ENCODE measurements at regions not wholly inside any gene's neighbourhood (a gene's known extent, or its start where the extent isn't known, plus 50 kb on each side); places are given as distances from the start of the nearest gene placed in this dataset.
"Not testable (repeated sequence)": the region's sequence is repeated elsewhere in the genome, so short reads cannot be mapped to it uniquely, and the experiment has no call there.

DNA sequence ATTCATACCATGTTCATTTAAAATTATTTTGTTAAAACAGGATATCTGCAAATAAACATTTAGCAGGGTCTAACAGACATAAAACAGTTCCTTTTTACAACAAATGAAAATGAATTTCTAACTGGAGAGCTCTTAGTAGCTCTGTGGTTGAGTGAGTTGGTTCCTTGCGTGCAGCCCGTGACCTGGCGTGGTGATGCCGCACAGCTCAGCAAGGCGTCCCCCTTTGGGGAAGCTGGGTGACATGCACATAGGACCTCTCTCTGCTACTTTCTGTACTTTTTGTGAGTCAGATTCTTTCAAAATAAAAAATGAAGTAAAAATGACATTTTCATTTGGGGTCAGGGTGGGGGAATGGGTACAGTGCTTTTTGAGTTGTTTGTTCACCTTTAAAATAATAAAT, 75.9 kb downstream of the NPIPB11 start:
- DNase-seq (ENCODE audit: low read depth in 2 of 2), result not testable (repeated sequence)

DNA sequence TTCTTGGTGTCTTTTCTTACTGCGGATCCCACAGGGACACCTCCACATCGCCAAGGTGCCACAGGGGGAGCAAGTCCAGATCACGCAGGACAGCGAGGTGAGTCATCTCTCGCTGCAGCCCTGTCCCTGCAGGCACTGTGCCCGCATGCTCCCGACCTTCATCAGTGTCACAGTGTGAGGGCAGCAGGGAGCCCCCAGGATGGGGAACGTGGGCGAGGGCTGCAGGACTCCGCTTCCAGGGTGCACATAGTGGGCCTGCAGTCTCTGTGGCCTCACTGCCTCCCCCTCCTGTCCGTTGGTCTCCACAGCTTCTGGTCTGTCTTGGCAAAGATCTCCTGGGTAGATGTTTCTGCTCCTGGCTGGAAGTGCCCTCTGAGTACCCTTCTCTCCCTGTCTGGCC, 78.0 kb downstream of the NPIPB11 start:
- not testable (repeated sequence) for DNase-seq (ENCODE audit: low read depth in 2 of 2)

DNA sequence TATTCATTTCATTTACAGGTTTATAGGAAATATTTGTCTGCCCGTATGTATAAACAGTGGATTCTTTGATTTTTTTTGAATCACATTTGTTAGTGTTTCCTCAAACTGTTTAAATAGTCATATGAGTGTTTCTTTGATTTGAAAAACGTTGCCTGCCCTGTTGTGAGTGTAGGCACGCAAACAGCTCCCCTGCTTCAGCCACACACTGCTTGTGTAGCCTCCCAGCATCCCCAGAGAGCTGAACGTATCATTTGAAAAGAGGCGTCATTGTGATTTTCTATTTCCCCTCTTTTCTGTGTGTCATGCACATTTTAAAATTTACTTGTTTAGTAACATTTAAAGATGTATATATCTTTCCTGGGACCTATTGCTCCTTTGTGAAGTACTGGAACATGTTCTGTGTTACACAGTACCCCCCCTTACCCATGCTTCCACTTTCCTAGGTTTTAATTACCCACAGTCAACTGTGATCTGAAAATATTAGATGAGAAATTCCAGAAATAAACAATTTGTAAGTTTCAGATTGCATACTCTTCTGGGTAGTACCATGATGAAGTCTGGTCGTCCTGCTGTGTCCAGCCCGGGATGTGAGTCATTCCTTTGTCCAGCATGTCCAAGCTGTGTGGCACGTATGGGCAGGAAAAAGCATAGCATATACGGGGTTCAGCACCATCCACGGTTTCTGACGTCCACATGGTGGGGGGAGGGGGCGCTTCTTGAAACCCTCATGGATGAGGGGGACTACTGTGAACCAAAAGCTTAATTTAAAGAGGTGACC, 78.7 kb downstream of the NPIPB11 start:
- not testable (repeated sequence) for DNase-seq (ENCODE audit: low read depth in 2 of 2)

DNA sequence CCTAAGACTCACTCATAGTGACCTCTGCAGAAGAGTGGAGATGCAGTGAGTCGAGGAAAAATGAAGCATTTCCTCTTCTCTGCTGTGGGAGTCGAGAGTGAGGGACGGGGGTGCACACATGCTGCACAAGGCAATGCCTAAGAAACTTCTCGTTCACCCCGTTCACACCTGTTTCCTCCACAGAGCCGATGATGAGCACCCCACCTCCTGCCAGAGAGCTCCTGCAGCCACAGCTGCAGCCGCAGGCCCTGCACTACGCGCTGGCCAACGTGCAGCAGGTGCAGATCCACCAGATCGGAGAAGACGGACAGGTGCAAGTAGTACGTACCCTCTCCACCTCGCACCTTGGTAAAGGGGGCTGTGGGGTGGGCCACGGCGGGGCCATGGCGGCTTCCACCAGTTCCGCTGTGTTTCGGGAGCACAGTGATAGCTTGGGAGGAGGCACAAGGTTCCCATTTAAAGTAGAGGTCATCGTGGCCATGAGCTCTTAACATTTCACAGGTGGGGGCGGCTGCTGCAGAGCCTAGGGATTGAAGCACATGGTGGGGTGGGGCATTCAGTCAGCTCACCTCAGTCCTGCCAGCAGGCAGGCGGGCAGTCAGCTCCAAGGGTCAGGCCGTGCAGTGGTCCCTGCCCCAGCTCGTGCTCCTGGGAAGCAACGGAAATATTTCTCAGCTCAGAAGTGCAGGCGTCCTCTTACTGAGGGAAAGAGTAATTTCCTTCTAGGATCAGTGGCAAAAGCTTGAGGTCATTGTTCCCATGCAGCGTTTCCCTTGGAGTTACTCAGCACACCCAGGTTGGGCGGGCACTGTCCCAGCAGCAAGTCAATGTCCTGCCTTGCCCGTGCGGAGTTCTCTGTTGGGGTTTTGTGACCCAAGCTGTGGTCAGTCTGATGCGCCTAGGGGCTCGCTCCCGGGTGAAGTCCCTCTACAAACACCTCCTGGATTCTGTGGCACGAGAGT, 80.1 kb downstream of the NPIPB11 start:
- not testable (repeated sequence) for DNase-seq (ENCODE audit: low read depth in 2 of 2)

DNA sequence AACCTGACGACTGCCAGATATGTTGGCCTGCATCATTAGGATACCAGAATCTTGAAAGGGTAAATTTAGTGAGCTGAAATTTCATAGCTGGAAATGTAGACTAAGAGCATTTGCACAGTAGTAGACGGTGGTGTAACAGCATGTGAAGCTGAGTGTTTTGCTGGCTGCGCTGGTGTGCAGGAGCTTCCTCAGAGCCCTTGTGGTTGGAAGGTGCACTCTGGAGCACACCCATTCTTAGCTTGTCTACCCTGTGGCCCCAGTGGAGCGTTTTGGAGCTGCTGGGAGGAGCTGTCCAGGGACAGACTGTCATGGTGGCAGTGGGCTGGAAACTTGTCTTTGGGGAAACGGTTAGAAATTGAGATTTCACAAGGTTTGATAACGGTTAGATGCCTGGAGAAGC, 82.8 kb downstream of the NPIPB11 start:
- DNase-seq (ENCODE audit: low read depth in 2 of 2), result not testable (repeated sequence)

DNA sequence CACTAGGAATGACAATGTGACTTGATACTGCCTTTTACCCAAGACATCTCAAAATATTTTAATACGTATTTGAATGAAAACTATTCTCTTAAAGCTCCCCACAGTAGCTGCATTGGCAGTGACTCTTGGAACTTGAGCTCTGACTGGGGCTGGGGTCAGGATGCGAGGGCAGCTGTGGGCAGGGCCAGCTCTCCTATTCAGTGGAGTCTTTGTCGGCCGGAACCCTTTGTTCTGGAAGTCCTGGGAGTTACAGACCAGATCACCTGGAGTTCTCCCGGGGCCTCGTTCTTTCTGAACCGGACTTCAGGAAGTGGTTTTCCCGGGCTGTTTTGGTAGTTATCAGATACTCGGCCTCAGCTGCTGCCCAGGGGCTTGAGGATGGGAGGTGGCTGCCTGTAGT, 84.9 kb downstream of the NPIPB11 start:
- DNase-seq (ENCODE audit: low read depth in 2 of 2), result no peak

DNA sequence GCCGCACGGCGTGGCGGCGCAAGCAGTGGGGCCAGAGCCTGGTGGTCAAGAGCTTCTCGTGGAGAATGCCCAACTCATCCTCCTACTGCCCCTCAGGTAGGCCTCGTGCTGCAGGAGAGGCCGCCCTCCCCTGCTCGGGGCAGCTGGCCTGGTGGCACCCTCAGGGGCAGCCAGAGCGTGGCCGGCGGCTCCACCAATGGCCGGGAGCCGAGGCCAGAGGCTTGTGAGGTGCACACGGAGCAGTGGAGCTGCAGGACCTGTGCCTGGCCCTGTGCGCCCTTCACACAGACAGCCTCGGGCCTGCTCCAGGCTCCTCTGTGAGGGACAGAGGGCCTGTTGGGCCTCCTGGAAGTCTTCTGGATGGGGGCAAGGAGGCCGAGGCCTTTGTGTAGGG, 85.5 kb downstream of the NPIPB11 start:
- no peak for DNase-seq (ENCODE audit: low read depth in 2 of 2)

DNA sequence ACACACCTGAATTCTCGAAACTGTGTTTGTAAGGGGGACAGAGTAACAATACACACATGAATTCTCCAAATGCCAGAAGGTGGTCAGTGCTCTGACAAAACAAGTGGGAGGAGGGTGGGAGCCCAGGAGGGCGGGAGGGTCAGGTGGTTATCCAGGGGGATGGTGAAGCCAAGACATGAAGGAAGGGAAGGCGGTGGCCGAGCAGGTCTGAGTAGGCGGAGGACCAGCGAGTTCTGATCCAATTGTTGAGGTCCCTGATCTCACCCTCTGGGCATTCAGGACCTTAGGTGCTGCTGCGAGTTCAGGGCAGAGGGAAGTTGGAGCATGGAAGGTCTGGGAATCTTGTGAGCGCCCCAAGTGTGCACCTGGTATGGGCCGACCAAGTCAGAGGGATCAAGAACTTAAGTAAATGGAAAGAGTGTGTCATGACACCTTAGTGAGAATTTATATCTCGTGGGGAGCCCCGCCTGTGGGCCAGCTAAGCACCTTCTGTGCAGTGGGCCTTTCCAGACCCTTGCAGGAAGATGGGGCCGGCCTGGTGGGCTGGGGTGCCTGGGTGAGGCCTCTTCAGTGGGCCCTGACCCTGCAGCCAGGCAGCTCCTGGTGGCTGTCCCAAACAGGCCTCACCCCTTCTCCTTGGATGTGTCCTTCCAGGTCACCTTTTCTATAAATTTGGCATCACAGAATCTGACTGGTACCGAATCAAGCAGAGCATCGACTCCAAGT, 86.1 kb downstream of the NPIPB11 start:
- no peak for DNase-seq (ENCODE audit: low read depth in 2 of 2)

DNA sequence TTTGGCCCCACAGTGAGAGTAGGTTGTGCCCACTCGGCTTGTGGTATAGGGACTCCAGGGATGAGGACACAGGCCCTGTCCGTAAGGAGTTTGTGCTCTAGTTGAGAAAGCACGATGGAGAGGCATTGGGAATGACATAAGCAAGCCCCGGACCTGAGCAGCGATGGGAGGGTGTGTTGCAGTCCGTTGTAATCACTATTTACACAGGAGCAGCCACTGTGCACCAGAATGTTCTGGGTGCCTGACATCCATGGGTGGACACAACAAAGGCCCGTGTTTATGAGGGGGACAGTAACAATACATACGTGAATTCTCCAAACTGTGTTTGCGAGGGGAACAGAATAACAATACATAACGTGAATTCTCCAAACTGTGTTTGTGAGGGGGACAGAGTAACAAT, 86.8 kb downstream of the NPIPB11 start:
- no peak for DNase-seq (ENCODE audit: low read depth in 2 of 2)

DNA sequence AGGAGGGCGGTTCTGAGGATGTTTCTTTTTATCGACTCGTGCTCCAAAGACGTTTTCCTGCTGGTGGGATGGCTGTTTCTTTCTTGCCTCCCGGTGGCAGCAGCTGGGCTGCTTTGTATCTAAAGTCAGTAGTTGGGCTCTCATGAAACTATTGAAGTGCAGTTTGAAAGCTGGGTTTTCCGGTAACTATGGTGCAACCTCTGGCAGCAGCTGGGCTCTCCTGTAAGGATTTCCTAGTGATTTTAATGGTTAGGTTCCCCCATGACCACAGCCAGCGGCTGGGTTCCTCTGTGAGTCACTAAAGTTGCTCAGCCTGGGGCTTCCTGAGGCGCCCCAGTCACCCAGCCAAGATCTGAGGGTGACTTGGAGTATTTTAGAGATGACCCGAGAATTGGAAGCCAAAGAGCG, 87.9 kb downstream of the NPIPB11 start:
- not testable (repeated sequence) for DNase-seq (ENCODE audit: low read depth in 2 of 2)

DNA sequence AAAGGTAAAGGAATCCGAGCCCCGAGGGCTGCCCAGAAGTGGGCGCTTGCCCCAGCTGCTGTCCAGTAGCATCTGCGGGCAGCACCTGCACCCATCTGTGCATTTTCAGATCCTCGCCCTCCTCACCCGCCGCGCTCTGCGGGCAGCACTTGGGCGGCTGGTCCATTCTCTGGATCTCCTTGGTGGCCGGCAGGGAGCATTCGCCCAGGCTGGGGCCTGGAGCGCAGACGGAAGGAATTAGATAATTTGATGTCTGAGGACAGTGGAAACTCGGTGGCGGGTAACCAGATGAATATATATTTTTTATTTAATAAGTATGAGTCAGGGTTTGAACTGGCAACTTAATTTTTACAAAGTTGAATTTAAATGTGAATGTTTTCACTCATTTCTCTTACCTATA, 88.5 kb downstream of the NPIPB11 start:
- DNase-seq (ENCODE audit: low read depth in 2 of 2), result no peak

DNA sequence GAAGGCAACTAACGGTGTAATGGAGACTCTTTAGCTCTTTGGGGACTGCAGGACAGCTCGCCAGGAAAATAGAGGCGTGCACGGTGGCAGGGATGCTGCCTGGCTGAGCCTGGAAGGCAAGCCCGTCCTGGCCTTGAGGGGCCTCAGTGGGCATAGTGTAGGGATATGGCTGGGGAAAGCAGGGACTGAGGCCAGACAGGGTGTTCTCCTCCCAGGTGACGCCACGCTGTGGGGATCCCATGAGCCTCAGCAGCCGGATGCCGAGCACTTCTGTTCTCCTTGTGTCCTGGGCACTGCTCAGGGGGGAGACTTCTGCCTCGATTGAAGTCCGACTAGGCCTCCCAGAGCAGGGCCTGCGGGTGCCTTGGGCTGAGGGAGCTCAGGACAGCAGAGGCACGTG, 89.2 kb downstream of the NPIPB11 start:
- no peak for DNase-seq (ENCODE audit: low read depth in 2 of 2)

DNA sequence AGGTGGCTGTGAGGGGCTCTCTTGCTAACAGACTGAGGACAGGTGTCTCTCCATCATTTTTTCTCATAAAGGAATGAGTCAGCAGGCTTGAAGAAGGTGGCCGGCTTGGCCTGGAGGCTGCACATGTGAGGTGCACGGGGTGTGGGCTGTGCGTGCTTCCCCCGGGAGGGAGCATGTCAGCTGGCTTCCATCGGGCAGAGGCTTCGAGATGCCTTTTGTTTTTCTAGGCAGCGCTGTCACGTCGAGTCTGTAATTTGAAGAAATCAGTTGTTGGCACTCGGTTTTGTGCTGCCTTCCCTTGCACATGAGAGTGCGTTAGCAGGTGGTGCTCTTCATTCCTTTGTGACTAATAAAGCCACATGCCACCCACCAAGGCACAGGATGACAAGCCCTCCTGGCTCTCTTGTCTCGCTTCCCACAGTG, 89.7 kb downstream of the NPIPB11 start:
- DNase-seq (ENCODE audit: low read depth in 2 of 2), result no peak

DNA sequence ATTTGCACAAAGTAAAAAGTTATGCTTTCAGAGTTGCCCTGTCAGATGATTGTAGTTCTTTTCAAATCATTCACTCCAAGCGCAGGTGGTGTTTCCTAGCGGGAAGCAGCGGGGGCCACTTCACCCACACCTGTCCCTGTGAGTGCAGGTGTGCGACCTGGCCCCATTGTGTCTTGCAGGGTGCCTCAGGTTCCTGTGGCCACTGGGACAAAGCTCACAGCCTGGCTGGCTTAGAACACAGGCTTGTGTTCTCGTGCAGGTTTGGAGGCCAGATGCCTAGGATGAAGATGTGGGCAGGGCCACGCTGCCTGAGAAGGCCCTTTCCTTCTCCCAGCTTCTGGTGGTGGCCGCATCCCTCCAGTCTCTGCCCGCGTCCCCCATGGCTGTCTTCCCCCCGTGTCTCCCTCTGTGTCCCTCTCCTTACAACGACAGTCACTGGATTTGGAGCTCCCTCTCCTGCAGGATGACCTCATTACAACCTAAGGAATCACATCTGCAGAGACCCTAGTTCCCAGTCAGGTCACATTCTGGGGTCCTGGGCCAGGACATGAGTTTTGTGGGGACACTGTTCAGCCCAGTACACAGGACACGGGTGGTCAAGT, 90.5 kb downstream of the NPIPB11 start:
- no peak for DNase-seq (ENCODE audit: low read depth in 2 of 2)

DNA sequence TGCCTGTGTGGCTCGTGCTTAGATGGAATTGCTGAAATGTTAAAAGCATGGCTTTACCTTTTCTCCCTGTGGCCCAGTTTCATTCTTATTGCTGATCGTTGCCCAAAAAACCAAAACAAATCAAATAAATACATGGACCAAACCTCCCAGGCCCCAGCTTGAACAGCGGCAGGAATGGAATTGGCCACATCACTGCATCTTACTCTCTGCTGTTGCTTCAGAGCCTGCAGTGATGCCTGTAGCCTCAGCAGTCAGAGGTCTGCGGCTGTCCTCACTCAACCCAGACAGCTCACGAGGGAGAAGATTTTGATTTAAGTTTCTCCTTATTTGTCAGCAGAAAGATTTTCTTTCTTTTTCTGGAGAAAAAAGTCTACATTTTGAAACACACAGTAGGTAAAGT, 91.5 kb downstream of the NPIPB11 start:
- no peak for DNase-seq (ENCODE audit: low read depth in 2 of 2)

DNA sequence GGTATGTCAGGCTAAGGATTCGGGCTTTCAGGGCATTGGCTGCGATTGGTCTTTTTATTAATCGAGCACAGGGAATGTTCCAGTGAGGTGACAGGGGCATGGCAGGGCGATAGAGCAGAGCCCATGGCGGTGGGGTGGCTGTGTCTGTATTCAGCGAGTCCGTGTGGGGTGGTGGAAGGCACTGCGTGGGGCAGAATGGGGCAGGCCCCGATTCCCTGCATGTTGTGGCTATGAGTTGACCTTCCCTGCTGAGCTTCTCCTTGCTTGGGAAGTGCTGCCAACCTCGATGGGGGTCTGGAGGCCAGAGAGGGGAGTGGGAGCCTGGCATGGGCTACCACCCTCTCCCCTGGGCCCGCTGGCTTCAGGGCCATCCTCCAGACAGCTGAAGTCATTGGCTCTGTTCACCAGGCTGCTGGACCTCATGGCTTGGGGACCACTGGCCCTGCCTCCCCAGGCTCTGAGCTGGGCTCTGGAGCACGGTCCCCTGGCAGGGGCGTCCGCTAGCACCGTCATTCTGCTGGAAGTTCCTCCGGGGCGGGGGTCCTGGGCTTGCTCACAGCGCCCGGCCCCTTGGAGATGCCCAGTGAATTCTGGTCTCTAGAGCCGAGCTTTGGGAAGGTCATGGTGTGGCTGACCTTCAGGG, 92.1 kb downstream of the NPIPB11 start:
- no peak for DNase-seq (ENCODE audit: low read depth in 2 of 2)

DNA sequence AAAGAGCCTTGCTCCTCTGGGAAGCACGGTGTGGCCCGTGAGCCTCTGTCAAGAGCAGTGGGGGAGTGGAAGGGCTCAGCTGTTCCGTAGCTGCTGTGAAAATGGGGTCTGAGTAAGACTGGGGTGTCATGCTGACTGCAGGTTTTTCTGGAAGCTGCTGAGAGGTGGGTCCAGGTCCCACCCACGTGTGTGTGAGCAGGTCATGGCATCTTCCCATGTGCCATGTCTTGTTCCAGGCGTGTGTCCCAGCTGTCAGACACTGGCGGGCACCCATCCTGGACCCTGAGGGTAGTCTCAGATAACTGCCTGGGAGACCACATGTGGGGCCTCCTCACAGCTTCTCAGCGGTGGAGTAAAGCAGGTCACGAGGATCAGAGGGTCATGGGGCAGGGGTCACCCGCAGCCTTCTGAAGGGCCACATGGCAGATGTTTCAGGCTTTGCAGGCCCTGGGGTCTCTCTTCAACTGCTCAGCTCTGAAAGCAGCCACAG, 92.9 kb downstream of the NPIPB11 start:
- DNase-seq (ENCODE audit: low read depth in 2 of 2), result no peak

DNA sequence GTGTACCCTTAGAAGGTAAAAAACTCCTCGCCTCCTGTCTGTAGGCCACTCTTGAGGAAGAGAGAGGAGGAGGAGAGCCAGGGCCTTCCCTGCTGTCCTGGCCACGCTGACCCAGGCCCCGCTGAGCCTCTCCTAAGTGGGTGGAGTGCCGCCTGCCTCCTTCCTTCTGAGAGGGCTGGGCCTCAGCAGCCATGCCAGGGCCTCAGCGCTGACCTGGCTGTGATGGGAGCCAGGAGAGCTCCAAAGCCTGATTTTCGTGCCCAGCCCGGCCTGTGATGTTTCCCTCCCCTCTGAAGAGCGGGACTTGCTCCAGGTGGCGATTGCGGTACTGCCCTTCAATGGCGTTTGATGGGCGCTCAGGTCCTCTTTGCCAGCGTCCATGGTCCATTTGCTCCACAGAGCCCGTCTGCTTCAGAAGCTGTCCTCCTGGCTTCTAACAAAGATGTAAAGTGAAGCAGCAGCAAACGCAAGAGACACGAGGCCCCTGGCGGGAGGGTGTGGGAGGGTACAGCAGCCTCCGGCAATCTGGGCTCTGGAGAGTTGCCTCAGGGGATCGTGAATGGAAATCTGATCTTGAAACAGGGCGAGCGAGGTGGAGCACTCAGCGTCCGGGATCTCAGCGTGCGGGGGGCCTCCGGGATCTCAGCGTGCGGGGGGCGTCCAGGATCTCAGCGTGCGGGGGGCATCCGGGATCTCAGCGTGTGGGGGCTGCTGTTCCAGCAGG, 93.5 kb downstream of the NPIPB11 start:
- no peak for DNase-seq (ENCODE audit: low read depth in 2 of 2)

DNA sequence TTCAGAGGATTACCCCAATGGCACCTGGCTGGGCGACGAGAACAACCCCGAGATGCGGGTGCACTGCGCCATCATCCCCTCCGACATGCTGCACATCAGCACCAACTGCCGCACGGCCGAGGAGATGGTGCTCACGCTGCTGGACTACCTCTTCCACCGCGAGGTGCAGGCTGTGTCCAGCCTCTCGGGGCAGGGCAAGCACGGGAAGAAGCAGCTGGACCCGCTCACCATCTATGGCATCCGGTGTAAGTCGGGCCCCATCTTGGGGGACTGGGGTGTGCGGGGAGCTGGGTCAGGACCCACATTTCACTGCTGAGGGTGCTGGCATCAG, 94.2 kb downstream of the NPIPB11 start:
- not testable (repeated sequence) for DNase-seq (ENCODE audit: low read depth in 2 of 2)

Measured in stimulated activated CD8-positive, alpha-beta memory T cell treated with anti-CD3 and anti-CD28 coated beads, Interleukin-15, amount 100 ng/mL, for 4 hours (primary cell).